K562 (cell line): ENCODE measurements at regions not wholly inside any gene's neighbourhood (a gene's known extent, or its start where the extent isn't known, plus 50 kb on each side); places are given as distances from the start of the nearest gene placed in this dataset.

Source experiments
- ATAC-seq: fragments of 200-7000 bp; cut with Tn5 transposase; 3 replicates; pipeline ENCODE4 v1.9.1; 2020; ENCODE audit warnings: moderate library complexity
- BruUV-seq: library from RNA; stranded (reverse); fragments of 400-500 nt; replicated peaks from 2 replicates; lab custom pipeline; 2021; lab: Mats Ljungman, UMichigan
- CTCF ChIA-PET: fragments of 300-600 bp; formaldehyde crosslinking; extraction: SDS; loops from one replicate; lab custom pipeline; 2021; ENCODE audit warnings: low intra/inter-chr PET ratio; lab: Yijun Ruan, JAX
- POLR2A ChIA-PET: fragments of 300-600, 350-650 bp; sonication (Branson Sonifier 250); formaldehyde crosslinking; extraction: SDS; loops from one replicate; lab custom pipeline; 2021; ENCODE audit warnings: antibody characterized with exemption, inconsistent platforms; lab: Yijun Ruan, JAX
- DNase-seq, 4 experiments: peaks; one replicate each; pipeline versions ENCODE4 v3.0.0 to v3.0.0-alpha.2; 2011 to 2018; ENCODE audit warnings: low spot score in 3 of 4, mixed read lengths in 3 of 4; ENCODE audit errors: extremely low read depth in 1 of 4
- FAIRE-seq: peaks from 2 replicates; lab custom pipeline; 2011; peaks lifted over from hg19 to GRCh38; lab: Jason Lieb, UNC
- H2AFZ ChIP-seq: 2 replicates; pipeline ENCODE4 v1.6.0; 2011; ENCODE audit warnings: low read depth, low read length, control low read depth, inconsistent platforms
- H3K27ac ChIP-seq: fragments of 200-600 bp; 3 replicates; pipeline ENCODE4 v1.8.0; 2011; ENCODE audit warnings: low read depth, mild to moderate bottlenecking, control low read depth, inconsistent platforms, low read length, moderate library complexity, mixed read lengths; ENCODE audit errors: extremely low read depth
- H3K27me3 ChIP-seq, 2 experiments: fragments of 300-600 bp in 1 of 2; 2 replicates in 1 of 2; 3 replicates in 1 of 2; pipeline versions ENCODE4 v1.6.0 to v1.8.0; 2011; ENCODE audit warnings: inconsistent platforms in 2 of 2, low read length in 2 of 2, mild to moderate bottlenecking in 1 of 2, mixed read lengths in 1 of 2, moderate library complexity in 1 of 2; ENCODE audit not compliant: control insufficient read depth in 2 of 2, insufficient read depth in 2 of 2
- H3K36me3 ChIP-seq: fragments of 300-600 bp; 3 replicates; pipeline ENCODE4 v1.8.0; 2011; ENCODE audit warnings: mild to moderate bottlenecking, low read length, inconsistent platforms; ENCODE audit not compliant: control insufficient read depth, insufficient read depth
- H3K4me1 ChIP-seq, 2 experiments: fragments of 200-600 bp in 1 of 2; replicated peaks in 1 of 2; 2 replicates in 1 of 2; 3 replicates in 1 of 2; pipeline versions ENCODE4 v1.5.1 to v1.8.0; 2011; ENCODE audit warnings: inconsistent platforms in 2 of 2, low read length in 2 of 2, mild to moderate bottlenecking in 1 of 2, mixed read lengths in 1 of 2, moderate library complexity in 1 of 2; ENCODE audit not compliant: control insufficient read depth in 2 of 2, insufficient read depth in 2 of 2
- H3K4me2 ChIP-seq: 2 replicates; pipeline ENCODE4 v1.6.1; 2011; ENCODE audit warnings: low read length, control low read depth, inconsistent platforms, mixed read lengths; ENCODE audit not compliant: insufficient read depth
- H3K4me3 ChIP-seq: fragments of 200-600 bp; sonication (generic), shearing (Covaris generic); 2 replicates; pipeline ENCODE4 v1.5.1; 2016; ENCODE audit warnings: control low read depth, inconsistent platforms
- H3K79me2 ChIP-seq: fragments of 200-600 bp; 3 replicates; pipeline ENCODE4 v1.8.0; 2011; ENCODE audit warnings: low read length, inconsistent platforms; ENCODE audit not compliant: control insufficient read depth, insufficient read depth
- H3K9ac ChIP-seq, 2 experiments: 2 replicates each; pipeline versions ENCODE4 v1.6.0 to v1.6.1; 2011; ENCODE audit warnings: low read depth in 2 of 2, low read length in 2 of 2, control low read depth in 1 of 2, inconsistent platforms in 1 of 2, mild to moderate bottlenecking in 1 of 2, mixed read lengths in 1 of 2; ENCODE audit not compliant: insufficient read depth in 1 of 2
- H3K9me1 ChIP-seq: one replicate; pipeline ENCODE4 v1.6.0; 2011; ENCODE audit warnings: inconsistent platforms, mild to moderate bottlenecking, low read length, moderate library complexity; ENCODE audit not compliant: control insufficient read depth, insufficient read depth
- H3K9me3 ChIP-seq: replicated peaks from 2 replicates; pipeline ENCODE4 v1.5.1; 2011; ENCODE audit warnings: low read depth, low read length, inconsistent platforms; ENCODE audit not compliant: control insufficient read depth, insufficient read depth
- H4K20me1 ChIP-seq: replicated peaks from 2 replicates; pipeline ENCODE4 v1.6.1; 2011; ENCODE audit warnings: low read length, inconsistent platforms, mixed read lengths; ENCODE audit not compliant: control insufficient read depth, insufficient read depth
- CCNT2 ChIP-seq: IDR thresholded peaks from 2 replicates; pipeline ENCODE4 v1.6.1; 2011; ENCODE audit warnings: borderline replicate concordance, low read depth, mild to moderate bottlenecking, moderate library complexity, mixed read lengths, low read length; ENCODE audit not compliant: insufficient read length; ENCODE audit errors: extremely low read depth
- CXXC5 ChIP-seq: fragments of 250-450 bp; sonication (Bioruptor Pico); IDR thresholded peaks from 2 replicates; pipeline ENCODE4 v1.8.0; 2022; ENCODE audit warnings: inconsistent platforms, mild to moderate bottlenecking, moderate library complexity
- ELF4 ChIP-seq: fragments of 450-650 bp; formaldehyde crosslinking; IDR thresholded peaks from 2 replicates; pipeline ENCODE4 v1.4.0; 2022; ENCODE audit warnings: missing genetic modification characterization
- GTF2A2 ChIP-seq: IDR thresholded peaks from 2 replicates; pipeline ENCODE4 v1.6.1; 2016; ENCODE audit warnings: mild to moderate bottlenecking, missing genetic modification characterization, missing compliant biosample characterization
- HLTF ChIP-seq: fragments of 450-650 bp; IDR thresholded peaks from 2 replicates; pipeline ENCODE4 v1.6.1; 2016
- HMGN3 ChIP-seq: IDR thresholded peaks from 2 replicates; pipeline ENCODE4 v1.6.1; 2011; ENCODE audit warnings: borderline replicate concordance, low read depth, mild to moderate bottlenecking, mixed read lengths, low read length; ENCODE audit not compliant: insufficient read length; ENCODE audit errors: extremely low read depth
- KDM1A ChIP-seq, 2 experiments: fragments of 450-650 bp; IDR thresholded peaks; 2 replicates each; pipeline ENCODE4 v1.6.1; 2016; ENCODE audit warnings: mild to moderate bottlenecking in 2 of 2
- PHF20 ChIP-seq: fragments of 450-650 bp; IDR thresholded peaks from 2 replicates; pipeline ENCODE4 v1.6.1; 2018; ENCODE audit not compliant: partially characterized antibody
- POLR2H ChIP-seq: IDR thresholded peaks from 2 replicates; pipeline ENCODE4 v1.6.1; 2016; ENCODE audit warnings: missing genetic modification characterization, low read depth, mild to moderate bottlenecking, control low read depth, missing compliant biosample characterization, moderate library complexity
- SMC3 ChIP-seq: conservative IDR thresholded peaks from 2 replicates; pipeline ENCODE4 v1.6.1; 2011; ENCODE audit warnings: low read depth, low read length, improper control_type of control experiment; ENCODE audit not compliant: insufficient read depth
- ZNF253 ChIP-seq: fragments of 250-450 bp; sonication (Bioruptor Pico); conservative IDR thresholded peaks from 2 replicates; pipeline ENCODE4 v1.6.1; 2021; ENCODE audit warnings: mild to moderate bottlenecking
- ZNF766 ChIP-seq: fragments of 200-800 bp; sonication (Bioruptor generic); conservative IDR thresholded peaks from 2 replicates; pipeline ENCODE4 v1.6.1; 2016; ENCODE audit warnings: missing genetic modification characterization, missing compliant biosample characterization
- in situ Hi-C: fragments of 300-500 bp; cut with MboI; formaldehyde crosslinking; loops from 4 replicates; pipeline ENCODE4 v1.15.0; 2018; ENCODE audit warnings: inconsistent platforms, mixed read lengths
- intact Hi-C: fragments of 100-400 bp; cut with micrococcal nuclease; formaldehyde crosslinking; loops from 2 replicates; pipeline ENCODE4 v1.14.2; 2022
- TF ChIP-seq, protein P1 (sequence below), 2 experiments: fragments of 450-650 bp; IDR thresholded peaks; 2 replicates each; pipeline ENCODE4 v1.6.1; 2016
- TF ChIP-seq, protein P2 (sequence below): fragments of 250-450 bp; sonication (Bioruptor Pico); IDR thresholded peaks from 2 replicates; pipeline ENCODE4 v1.5.0; 2021; ENCODE audit warnings: mild to moderate bottlenecking, borderline replicate concordance

DNA sequence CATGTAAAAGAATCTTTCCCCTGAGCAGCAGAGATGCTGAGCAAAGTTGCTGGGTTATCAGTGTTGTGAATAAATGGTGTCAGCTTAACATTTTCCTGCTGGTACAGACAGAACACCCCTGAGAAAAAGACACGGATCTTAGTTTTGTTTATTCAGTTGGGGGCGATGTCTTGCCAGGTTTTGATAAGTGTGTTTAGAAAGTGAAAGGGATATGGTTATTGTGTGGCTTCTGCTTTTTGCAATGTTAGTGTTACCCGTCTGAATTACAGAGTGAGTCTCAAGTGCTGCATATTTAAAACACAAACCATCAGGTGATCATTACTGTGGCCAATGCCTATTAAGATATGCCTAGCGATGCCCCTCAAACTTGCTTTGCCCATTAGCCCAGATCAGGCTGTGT, 864.6 kb upstream of the SEL1L start (continued):
- TF ChIP-seq HMGN3, result no peak
- TF ChIP-seq CXXC5 (CRISPR knock-in tag), result no peak
- TF ChIP-seq PHF20, result no peak
- TF ChIP-seq ZNF766 (CRISPR knock-in tag), result no peak

DNA sequence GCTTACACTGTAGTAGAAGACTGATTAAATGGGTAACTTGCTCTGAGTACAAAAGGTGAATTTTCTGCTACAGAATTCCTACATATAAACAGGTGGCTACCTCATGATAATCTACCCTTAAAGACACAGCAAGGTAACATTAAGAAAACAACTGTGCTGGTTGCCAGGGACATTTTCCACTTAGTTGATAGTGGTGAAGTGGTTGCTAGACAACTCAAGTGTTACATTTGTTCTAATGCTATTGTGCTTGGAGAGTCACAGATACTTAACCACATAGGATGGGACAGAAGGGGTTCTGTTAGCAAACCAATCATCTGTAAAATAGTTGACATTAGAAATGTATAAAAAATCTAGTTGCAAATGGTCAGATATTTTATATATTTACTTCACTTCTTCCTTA, 870.3 kb upstream of the SEL1L start:
- no peaks in the 10 kb centered on the region for H4K20me1 ChIP-seq
- no peaks in the 10 kb centered on the region for H3K4me1 ChIP-seq
- no peak for FAIRE-seq
- no peaks in the 10 kb centered on the region for H3K36me3 ChIP-seq
- no peak overlapping the region for H2AFZ ChIP-seq
- POLR2A ChIA-PET, result no interaction called here
- no peaks in the 10 kb centered on the region for H3K27me3 ChIP-seq
- H3K4me3 ChIP-seq, result no peak overlapping the region
- BruUV-seq, result no TSS peak
- in situ Hi-C loops, result no loop called here
- intact Hi-C loops, result no loop called here
- no peak overlapping the region for H3K4me2 ChIP-seq
- no peak overlapping the region for H3K9ac ChIP-seq
- H3K9me1 ChIP-seq, result no peaks in the 10 kb centered on the region
- H3K27ac ChIP-seq, result no peak overlapping the region
- no peaks in the 10 kb centered on the region for H3K9me3 ChIP-seq
- CTCF ChIA-PET, result no interaction called here
- no peak for ATAC-seq
- DNase-seq, result no peak
- H3K79me2 ChIP-seq, result no peaks in the 10 kb centered on the region
- TF ChIP-seq CCNT2 (no peak), HLTF (no peak), KDM1A (IDR thresholded peaks at IDR 0.05) (no peak), SMC3 (no peak), ZNF253 (CRISPR knock-in tag) (no peak), POLR2H (tag) (no peak), GTF2A2 (tag) (no peak), ELF4 (CRISPR knock-in tag) (no peak)
- TF ChIP-seq, protein P1, sequence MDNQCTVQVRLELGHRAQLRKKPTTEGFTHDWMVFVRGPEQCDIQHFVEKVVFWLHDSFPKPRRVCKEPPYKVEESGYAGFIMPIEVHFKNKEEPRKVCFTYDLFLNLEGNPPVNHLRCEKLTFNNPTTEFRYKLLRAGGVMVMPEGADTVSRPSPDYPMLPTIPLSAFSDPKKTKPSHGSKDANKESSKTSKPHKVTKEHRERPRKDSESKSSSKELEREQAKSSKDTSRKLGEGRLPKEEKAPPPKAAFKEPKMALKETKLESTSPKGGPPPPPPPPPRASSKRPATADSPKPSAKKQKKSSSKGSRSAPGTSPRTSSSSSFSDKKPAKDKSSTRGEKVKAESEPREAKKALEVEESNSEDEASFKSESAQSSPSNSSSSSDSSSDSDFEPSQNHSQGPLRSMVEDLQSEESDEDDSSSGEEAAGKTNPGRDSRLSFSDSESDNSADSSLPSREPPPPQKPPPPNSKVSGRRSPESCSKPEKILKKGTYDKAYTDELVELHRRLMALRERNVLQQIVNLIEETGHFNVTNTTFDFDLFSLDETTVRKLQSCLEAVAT (IDR thresholded peaks at IDR 0.05), result no peak
- TF ChIP-seq, protein P2, sequence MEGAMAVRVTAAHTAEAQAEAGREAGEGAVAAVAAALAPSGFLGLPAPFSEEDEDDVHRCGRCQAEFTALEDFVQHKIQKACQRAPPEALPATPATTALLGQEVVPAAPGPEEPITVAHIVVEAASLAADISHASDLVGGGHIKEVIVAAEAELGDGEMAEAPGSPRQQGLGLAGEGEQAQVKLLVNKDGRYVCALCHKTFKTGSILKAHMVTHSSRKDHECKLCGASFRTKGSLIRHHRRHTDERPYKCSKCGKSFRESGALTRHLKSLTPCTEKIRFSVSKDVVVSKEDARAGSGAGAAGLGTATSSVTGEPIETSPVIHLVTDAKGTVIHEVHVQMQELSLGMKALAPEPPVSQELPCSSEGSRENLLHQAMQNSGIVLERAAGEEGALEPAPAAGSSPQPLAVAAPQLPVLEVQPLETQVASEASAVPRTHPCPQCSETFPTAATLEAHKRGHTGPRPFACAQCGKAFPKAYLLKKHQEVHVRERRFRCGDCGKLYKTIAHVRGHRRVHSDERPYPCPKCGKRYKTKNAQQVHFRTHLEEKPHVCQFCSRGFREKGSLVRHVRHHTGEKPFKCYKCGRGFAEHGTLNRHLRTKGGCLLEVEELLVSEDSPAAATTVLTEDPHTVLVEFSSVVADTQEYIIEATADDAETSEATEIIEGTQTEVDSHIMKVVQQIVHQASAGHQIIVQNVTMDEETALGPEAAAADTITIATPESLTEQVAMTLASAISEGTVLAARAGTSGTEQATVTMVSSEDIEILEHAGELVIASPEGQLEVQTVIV, result no peak
